Thyroid gland (tissue), 4 donors: ENCODE measurements at regions not wholly inside any gene's neighbourhood (a gene's known extent, or its start where the extent isn't known, plus 50 kb on each side); places are given as distances from the start of the nearest gene placed in this dataset.

Source experiments
- CTCF ChIP-seq, 6 experiments: fragments of 200-600 bp in 3 of 6; fragments of 450-650 bp in 3 of 6; sonication (generic) in 3 of 6; IDR thresholded peaks; one replicate each; pipeline ENCODE4 v1.5.1; 2016 to 2019; ENCODE audit warnings: antibody characterized with exemption in 6 of 6, mild to moderate bottlenecking in 2 of 6, inconsistent platforms in 1 of 6, moderate library complexity in 1 of 6
- POLR2A ChIP-seq, 2 donors: fragments of 450-650 bp; IDR thresholded peaks; one replicate each; pipeline ENCODE4 v1.6.1; 2017; ENCODE audit warnings: antibody characterized with exemption in 2 of 2, mild to moderate bottlenecking in 2 of 2, moderate library complexity in 1 of 2

DNA sequence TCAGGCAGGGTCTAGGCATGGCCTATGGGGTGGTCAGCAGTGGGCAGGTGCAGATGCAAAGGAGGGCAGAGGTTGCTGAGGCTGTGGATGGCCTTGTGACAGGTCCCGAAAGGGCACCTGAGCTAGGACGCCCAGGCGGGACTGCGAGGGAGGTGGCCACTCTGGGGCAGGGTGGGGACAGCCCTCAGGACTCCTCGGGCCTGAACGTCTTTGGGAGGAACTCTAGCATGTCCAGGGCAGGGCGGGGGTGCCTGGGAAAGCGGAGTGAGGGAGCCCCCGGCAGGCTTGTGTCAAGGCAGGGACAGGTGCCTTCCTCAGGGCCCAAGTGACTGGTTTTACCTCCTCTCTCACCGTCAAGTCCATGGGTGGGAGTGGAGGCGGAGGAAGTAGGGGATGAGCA lies 125.4 kb upstream of the WNT4 start:
- TF ChIP-seq CTCF (IDR thresholded peaks at IDR 0.05), result no peak
- TF ChIP-seq POLR2A (IDR thresholded peaks at IDR 0.05), result no peak
